Small intestine (tissue), 7 donors: ENCODE measurements at regions not wholly inside any gene's neighbourhood (a gene's known extent, or its start where the extent isn't known, plus 50 kb on each side); places are given as distances from the start of the nearest gene placed in this dataset.

ENCODE experiments used
- DNase-seq, 2 donors: peaks; one replicate each; pipeline versions ENCODE4 v3.0.0 to v3.0.0-alpha.2; 2013
- FAIRE-seq: peaks from 2 replicates; lab custom pipeline; 2012; peaks lifted over from hg19 to GRCh38; lab: Jason Lieb, UNC
- H3K27ac ChIP-seq, 3 donors: one replicate each; pipeline ENCODE4 v1.5.1; 2013; ENCODE audit warnings: low read length in 2 of 3, mild to moderate bottlenecking in 2 of 3, control low read depth in 1 of 3, inconsistent platforms in 1 of 3, low read depth in 1 of 3, moderate library complexity in 1 of 3
- H3K27me3 ChIP-seq, 3 donors: one replicate each; pipeline ENCODE4 v1.6.1; 2013; ENCODE audit warnings: low read length in 3 of 3, inconsistent platforms in 1 of 3; ENCODE audit not compliant: control insufficient read depth in 3 of 3, insufficient read depth in 3 of 3
- H3K36me3 ChIP-seq, 3 donors: one replicate each; pipeline ENCODE4 v1.6.1; 2013; ENCODE audit warnings: low read length in 3 of 3, inconsistent platforms in 1 of 3, low read depth in 1 of 3, mild to moderate bottlenecking in 1 of 3, moderate library complexity in 1 of 3; ENCODE audit not compliant: control insufficient read depth in 3 of 3, insufficient read depth in 2 of 3
- H3K4me1 ChIP-seq, 3 donors: one replicate each; pipeline ENCODE4 v1.6.1; 2013; ENCODE audit warnings: low read length in 2 of 3, inconsistent platforms in 1 of 3, low read depth in 1 of 3, mild to moderate bottlenecking in 1 of 3, moderate library complexity in 1 of 3; ENCODE audit not compliant: control insufficient read depth in 3 of 3, insufficient read depth in 2 of 3
- H3K4me3 ChIP-seq, 3 donors: one replicate each; pipeline ENCODE4 v1.5.1; 2013; ENCODE audit warnings: low read length in 3 of 3, control low read depth in 1 of 3, inconsistent platforms in 1 of 3, low read depth in 1 of 3, mild to moderate bottlenecking in 1 of 3, moderate library complexity in 1 of 3
- H3K9me3 ChIP-seq, 2 donors: one replicate each; pipeline ENCODE4 v1.6.1; 2013; ENCODE audit warnings: low read depth in 1 of 2, low read length in 1 of 2; ENCODE audit not compliant: control insufficient read depth in 2 of 2, insufficient read depth in 1 of 2
- WGBS, 3 donors: extraction: QIAGEN DNeasy Blood & Tissue Kit; methylation state at CpG; one replicate each; pipeline ENCODE4 v1.1.7; 2013; 5-methylcytosine and 5-hydroxymethylcytosine counted together
- donor health status: healthy with polysubstance abuse.
- donor health status: control.
- donor health status: control.
- donor health status: Bipolar disorder and iron deficiency.
- donor health status: healthy.

DNA sequence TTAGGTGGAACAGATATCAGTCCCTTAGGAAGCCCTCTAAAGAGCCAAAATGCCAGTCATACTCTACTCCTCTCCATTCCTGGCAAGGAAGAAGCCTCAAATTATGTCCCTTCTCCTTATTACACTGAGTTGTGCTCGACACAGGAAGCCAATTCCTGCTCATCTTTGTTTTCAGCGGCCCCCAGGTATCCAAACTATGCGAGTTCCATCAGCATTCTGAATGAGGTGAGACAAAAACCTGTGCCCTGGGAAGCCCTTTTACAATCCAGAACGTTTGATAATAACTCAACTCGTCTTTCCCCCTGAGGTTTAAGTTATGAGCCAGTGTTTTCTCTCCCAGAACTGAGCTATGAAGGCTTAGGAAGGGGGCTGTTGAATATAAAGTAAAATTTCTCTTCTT is 580.5 kb downstream of the NXPH1 start:
- Histone ChIP-seq H3K27me3 (no peaks in the 10 kb centered on the region), H3K4me1 (no peaks in the 10 kb centered on the region), H3K4me3 (no peak overlapping the region), H3K27ac (no peak overlapping the region), H3K36me3 (no peaks in the 10 kb centered on the region), H3K9me3 (no peaks in the 10 kb centered on the region)
- FAIRE-seq (no peak), DNase-seq (no peak)
- 23 to 28% (median 25%) methylated on average over 5 of the region's 5 CpGs for WGBS, 3 donors

DNA sequence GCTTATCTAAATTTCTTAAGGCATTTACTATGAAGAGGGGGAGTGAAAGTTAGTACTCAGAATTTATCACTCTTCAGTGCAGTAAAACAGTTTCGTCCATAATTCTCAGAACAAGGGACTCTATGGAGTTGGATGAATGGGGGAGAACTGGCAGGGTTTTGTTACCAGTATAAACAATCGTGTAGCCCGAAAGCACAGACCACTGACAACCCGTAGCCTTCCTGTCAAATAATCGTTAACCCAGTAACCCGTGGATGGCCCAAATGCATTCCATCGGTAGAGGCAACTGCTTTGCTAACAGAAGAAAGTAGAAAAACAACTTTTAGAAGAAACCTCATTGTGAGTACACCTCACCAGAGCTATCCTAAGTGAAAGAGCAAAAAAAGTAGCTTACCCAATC is 583.9 kb downstream of the NXPH1 start:
- no peak for FAIRE-seq
- WGBS, 3 donors: 79 to 89% (median 83%) methylated on average over 7 of the region's 7 CpGs
- H3K9me3 ChIP-seq: peaks cover 0 to 3% of the 10 kb centered on the region in 2 donors
- H3K4me3 ChIP-seq: no peak overlapping the region
- no peak for DNase-seq
- H3K27me3 ChIP-seq: no peaks in the 10 kb centered on the region
- H3K36me3 ChIP-seq: no peaks in the 10 kb centered on the region
- no peaks in the 10 kb centered on the region for H3K4me1 ChIP-seq
- H3K27ac ChIP-seq: no peak overlapping the region

DNA sequence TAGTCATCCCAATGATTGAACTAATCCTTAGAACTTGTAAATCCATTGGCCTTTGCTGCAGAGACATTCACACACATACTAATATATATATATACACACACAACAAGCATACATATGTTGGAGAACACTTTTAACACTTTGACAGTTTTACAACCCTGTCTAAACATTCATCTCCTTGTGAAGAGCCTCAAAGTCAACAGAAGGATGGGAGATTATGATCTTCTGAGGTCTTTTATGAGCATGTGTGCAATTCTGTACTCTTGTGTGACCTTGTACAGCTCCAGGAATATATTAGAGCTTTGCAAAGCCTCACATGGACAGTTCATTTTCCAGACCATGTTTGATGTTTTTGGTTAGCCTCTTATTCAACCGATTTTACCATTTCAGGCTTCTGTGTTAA is 589.0 kb downstream of the NXPH1 start:
- no peak overlapping the region for H3K27ac ChIP-seq
- H3K4me3 ChIP-seq: no peak overlapping the region
- no peak for DNase-seq
- 82 to 87% (median 86%) methylated on average over 1 of the region's 1 CpG for WGBS, 3 donors
- H3K4me1 ChIP-seq: no peaks in the 10 kb centered on the region
- no peak for FAIRE-seq
- H3K27me3 ChIP-seq: no peaks in the 10 kb centered on the region
- no peaks in the 10 kb centered on the region for H3K36me3 ChIP-seq
- peaks cover 0 to 3% of the 10 kb centered on the region in 2 donors for H3K9me3 ChIP-seq

DNA sequence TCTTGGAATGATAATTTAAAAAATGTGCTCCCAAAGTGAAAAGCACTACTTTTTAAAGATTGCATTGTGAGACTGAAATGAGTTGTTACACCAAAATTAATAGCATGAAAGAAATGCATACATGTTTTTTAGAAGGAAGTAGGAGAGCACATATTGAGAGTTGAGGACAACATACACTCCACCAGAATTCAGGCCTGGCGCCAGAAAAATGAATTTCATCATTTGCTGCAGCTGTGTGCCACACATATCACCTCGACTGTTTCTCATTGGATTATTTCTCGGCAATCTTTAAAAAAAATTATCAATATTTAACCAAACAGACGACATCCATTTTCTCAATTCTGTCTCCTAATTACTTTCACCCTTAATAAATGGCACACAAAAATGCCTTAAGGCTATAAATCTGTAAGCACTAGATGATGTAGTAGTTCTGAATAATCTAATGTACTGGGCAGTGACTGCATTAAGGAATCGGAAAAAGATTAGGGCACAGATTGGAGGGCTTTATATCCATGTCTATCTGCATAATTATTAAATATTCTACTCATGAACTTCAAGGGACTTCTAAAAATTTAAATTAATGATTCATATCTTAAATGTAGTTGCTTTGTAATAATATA is 590.4 kb downstream of the NXPH1 start:
- no peak overlapping the region for H3K4me3 ChIP-seq
- no peaks in the 10 kb centered on the region for H3K27me3 ChIP-seq
- no peaks in the 10 kb centered on the region for H3K4me1 ChIP-seq
- 75 to 80% (median 78%) methylated on average over 5 of the region's 5 CpGs for WGBS, 3 donors
- H3K36me3 ChIP-seq: no peaks in the 10 kb centered on the region
- no peak for DNase-seq
- no peak for FAIRE-seq
- peaks cover 0 to 3% of the 10 kb centered on the region in 2 donors for H3K9me3 ChIP-seq
- no peak overlapping the region for H3K27ac ChIP-seq

DNA sequence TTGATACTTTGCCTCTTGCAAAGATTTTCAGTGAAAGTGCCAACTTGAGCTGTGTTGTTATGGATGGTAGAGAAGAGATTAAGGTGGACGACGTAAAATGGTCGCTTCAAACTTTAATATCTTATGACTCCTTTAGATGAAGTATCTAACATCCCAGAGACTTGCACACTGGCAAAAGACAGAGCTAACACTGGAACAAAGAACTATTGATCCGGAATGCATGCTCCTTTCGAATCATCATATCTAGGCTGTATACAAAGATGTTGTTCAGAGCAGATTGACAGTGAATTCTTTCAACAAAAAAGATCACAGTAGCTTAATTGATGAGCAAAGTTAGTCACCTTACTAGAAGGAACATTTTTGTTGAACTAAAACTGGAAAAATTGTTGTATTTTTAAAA is 592.7 kb downstream of the NXPH1 start:
- H3K36me3 ChIP-seq: no peaks in the 10 kb centered on the region
- WGBS, 3 donors: 85 to 91% (median 90%) methylated on average over 5 of the region's 5 CpGs
- H3K9me3 ChIP-seq: no peaks in the 10 kb centered on the region
- no peak overlapping the region for H3K27ac ChIP-seq
- no peak overlapping the region for H3K4me3 ChIP-seq
- DNase-seq (no peak), FAIRE-seq (no peak)
- H3K27me3 ChIP-seq: no peaks in the 10 kb centered on the region
- no peaks in the 10 kb centered on the region for H3K4me1 ChIP-seq

DNA sequence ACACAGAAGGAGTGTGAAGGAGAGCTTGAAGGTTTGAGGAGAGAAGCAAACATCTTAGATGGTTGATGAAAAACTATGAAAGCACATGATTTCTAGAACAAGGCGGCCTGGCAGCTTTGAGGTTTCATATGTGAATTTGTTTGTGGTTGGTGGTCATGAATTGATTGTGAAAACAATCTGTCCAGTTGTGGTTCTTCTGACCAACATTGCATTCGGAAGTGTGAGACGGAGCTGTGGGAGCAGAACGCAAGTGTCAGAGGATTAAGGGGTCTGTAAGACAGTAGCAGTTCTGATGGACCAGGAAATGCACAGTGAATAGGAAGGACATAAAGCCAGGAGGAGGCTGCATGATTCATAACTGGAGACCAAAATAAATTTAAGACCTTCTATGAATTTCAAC is 594.6 kb downstream of the NXPH1 start:
- Histone ChIP-seq H3K27ac (no peak overlapping the region), H3K4me1 (no peaks in the 10 kb centered on the region), H3K4me3 (no peak overlapping the region), H3K9me3 (no peaks in the 10 kb centered on the region), H3K36me3 (no peaks in the 10 kb centered on the region), H3K27me3 (no peaks in the 10 kb centered on the region)
- no peak for FAIRE-seq
- DNase-seq: no peak
- 81 to 91% (median 83%) methylated on average over 4 of the region's 4 CpGs for WGBS, 3 donors

DNA sequence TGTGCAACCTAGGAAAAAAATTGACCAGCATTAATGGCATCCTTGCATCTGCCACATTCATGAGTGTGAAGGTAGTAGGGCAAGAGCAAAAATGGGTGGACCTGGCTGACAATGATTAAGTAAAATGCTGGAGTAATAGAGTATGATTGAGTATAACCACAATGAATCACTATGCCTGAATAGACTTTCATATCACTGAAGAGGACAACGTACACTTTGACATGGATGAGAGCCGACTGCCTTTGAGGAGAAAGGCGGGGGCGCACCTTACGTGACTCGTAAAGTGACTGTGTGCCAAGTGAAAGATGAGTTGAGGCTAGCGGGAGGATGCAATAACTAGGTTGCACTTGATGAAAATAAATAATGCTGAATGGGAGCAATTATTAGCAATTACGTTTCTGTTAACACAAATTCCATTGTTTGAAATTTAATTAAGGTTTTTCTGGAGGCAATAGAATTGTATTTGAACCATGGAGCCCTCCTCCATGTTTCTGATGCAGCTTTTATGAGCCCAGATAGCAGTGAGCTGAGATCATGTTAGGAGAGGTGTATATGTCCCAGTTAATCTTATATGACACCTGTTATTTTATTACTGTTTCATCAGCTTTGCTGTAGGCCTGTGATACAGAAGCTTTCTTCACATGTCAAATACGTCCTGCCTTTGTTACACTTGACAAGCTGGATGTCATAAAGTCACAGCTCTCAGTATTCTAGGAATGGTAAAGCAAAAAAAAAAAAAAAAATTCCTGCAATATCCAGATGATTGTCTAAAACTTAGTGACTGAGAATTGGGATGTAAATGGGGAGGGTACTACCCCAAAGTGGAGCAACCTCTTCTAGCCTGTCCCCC is 596.5 kb downstream of the NXPH1 start:
- Histone ChIP-seq H3K4me1 (no peaks in the 10 kb centered on the region), H3K27me3 (no peaks in the 10 kb centered on the region), H3K4me3 (no peak overlapping the region), H3K27ac (no peak overlapping the region), H3K9me3 (no peaks in the 10 kb centered on the region), H3K36me3 (no peaks in the 10 kb centered on the region)
- 78 to 84% (median 78%) methylated on average over 9 of the region's 9 CpGs for WGBS, 3 donors
- FAIRE-seq: no peak
- DNase-seq: no peak

DNA sequence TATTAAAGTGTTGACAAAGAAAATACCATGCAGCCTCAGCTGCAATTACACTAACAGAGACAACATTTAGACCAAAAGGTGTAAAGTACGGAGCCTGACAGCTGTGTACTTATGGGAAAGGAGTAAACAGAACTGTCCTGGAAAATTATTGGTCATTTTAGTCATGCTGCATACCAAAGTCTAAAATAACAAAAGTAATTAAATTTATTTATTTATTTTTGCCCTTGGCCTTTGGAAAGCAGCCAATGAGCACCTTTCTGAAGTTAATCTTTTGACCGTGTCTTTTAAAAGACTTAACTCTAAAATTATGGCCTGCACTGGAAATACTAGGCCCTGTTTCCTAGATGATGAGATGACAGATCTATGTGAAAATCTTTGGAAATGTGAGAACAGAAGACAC is 597.6 kb downstream of the NXPH1 start:
- no peaks in the 10 kb centered on the region for H3K27me3 ChIP-seq
- no peaks in the 10 kb centered on the region for H3K36me3 ChIP-seq
- H3K9me3 ChIP-seq: no peaks in the 10 kb centered on the region
- H3K4me3 ChIP-seq: no peak overlapping the region
- WGBS, 3 donors: 59 to 63% (median 60%) methylated on average over 2 of the region's 2 CpGs
- no peak overlapping the region for H3K27ac ChIP-seq
- no peaks in the 10 kb centered on the region for H3K4me1 ChIP-seq
- no peak for FAIRE-seq
- DNase-seq: no peak
